KMS-11 (cell line): ENCODE measurements at regions not wholly inside any gene's neighbourhood (a gene's known extent, or its start where the extent isn't known, plus 50 kb on each side); places are given as distances from the start of the nearest gene placed in this dataset.

Experiments
- H2AFZ ChIP-seq: fragments of 200-600 bp; sonication (generic); 2 replicates; pipeline ENCODE4 v1.6.1; 2016; ENCODE audit warnings: antibody characterized with exemption, mixed run types, low read depth
- H3K27ac ChIP-seq: fragments of 200-600 bp; sonication (generic); 2 replicates; pipeline ENCODE4 v1.6.1; 2016; ENCODE audit warnings: mild to moderate bottlenecking, mixed run types
- H3K27me3 ChIP-seq: fragments of 200-600 bp; sonication (generic); 2 replicates; pipeline ENCODE4 v1.6.1; 2017; ENCODE audit warnings: mild to moderate bottlenecking, low read depth, mixed run types, moderate library complexity; ENCODE audit not compliant: insufficient read depth
- H3K36me3 ChIP-seq: fragments of 200-600 bp; sonication (generic); 2 replicates; pipeline ENCODE4 v1.6.1; 2017; ENCODE audit warnings: mild to moderate bottlenecking, mixed run types; ENCODE audit not compliant: insufficient read depth
- H3K4me1 ChIP-seq: fragments of 200-600 bp; sonication (generic); 2 replicates; pipeline ENCODE4 v1.6.1; 2016; ENCODE audit warnings: mild to moderate bottlenecking, low read depth, mixed run types; ENCODE audit not compliant: poor library complexity, severe bottlenecking
- H3K4me2 ChIP-seq: fragments of 200-600 bp; sonication (generic); 2 replicates; pipeline ENCODE4 v1.7.0; 2016; ENCODE audit warnings: mild to moderate bottlenecking, mixed run types
- H3K4me3 ChIP-seq: fragments of 200-600 bp; sonication (generic); IDR thresholded peaks from 2 replicates; pipeline ENCODE4 v1.6.1; 2017; ENCODE audit warnings: low read depth, low read length, mixed read lengths; ENCODE audit not compliant: insufficient read depth
- H3K79me2 ChIP-seq: fragments of 200-600 bp; sonication (generic); 2 replicates; pipeline ENCODE4 v1.6.1; 2016; ENCODE audit warnings: low read depth, mixed run types; ENCODE audit not compliant: insufficient read depth
- H3K9ac ChIP-seq: fragments of 200-600 bp; sonication (generic); 2 replicates; pipeline ENCODE4 v1.6.1; 2016; ENCODE audit warnings: mild to moderate bottlenecking, mixed run types
- H4K20me1 ChIP-seq: fragments of 200-600 bp; sonication (generic); 2 replicates; pipeline ENCODE4 v1.6.1; 2016; ENCODE audit warnings: mild to moderate bottlenecking, mixed run types; ENCODE audit not compliant: insufficient read depth
- CTCF ChIP-seq: fragments of 200-600 bp; sonication (generic); conservative IDR thresholded peaks from 2 replicates; pipeline ENCODE4 v1.6.1; 2017; ENCODE audit warnings: low read depth, mild to moderate bottlenecking, antibody characterized with exemption, low read length, moderate library complexity, mixed read lengths

- no peak for TF ChIP-seq CTCF
- Histone ChIP-seq H3K36me3 (no peaks in the 10 kb centered on the region), H4K20me1 (no peaks in the 10 kb centered on the region), H3K4me2 (no peak overlapping the region), H3K27ac (no peak overlapping the region), H3K27me3 (no peaks in the 10 kb centered on the region), H3K79me2 (no peaks in the 10 kb centered on the region), H3K9ac (no peak overlapping the region), H3K4me1 (no peaks in the 10 kb centered on the region), H2AFZ (no peak overlapping the region; the same call in 1 of the 2 replicates), H3K4me3 (no peak overlapping the region)
Measured at GRCh38 chr5:66322786-66323528, 178.9 kb downstream of the SREK1 start.

- H2AFZ ChIP-seq: no peak overlapping the region
- TF ChIP-seq CTCF: no peak
- H3K27me3 ChIP-seq: no peaks in the 10 kb centered on the region
- no peaks in the 10 kb centered on the region for H3K4me1 ChIP-seq
- no peaks in the 10 kb centered on the region for H3K36me3 ChIP-seq
- H3K27ac ChIP-seq: no peak overlapping the region
- no peak overlapping the region for H3K9ac ChIP-seq
- H3K4me2 ChIP-seq: no peak overlapping the region
- no peak overlapping the region for H3K4me3 ChIP-seq
- no peaks in the 10 kb centered on the region for H3K79me2 ChIP-seq
- no peaks in the 10 kb centered on the region for H4K20me1 ChIP-seq
Measured at GRCh38 chr5:66323529-66323895, 179.4 kb downstream of the SREK1 start.

- Histone ChIP-seq H3K79me2 (no peaks in the 10 kb centered on the region), H3K9ac (no peak overlapping the region)
- no peak for TF ChIP-seq CTCF
Measured at GRCh38 chr5:66324357-66324756, 180.3 kb downstream of the SREK1 start.

GRCh38 chr5:66326276-66326675 is 182.2 kb downstream of the SREK1 start:
- Histone ChIP-seq H3K79me2 (no peaks in the 10 kb centered on the region), H3K4me2 (no peak overlapping the region), H3K4me3 (no peak overlapping the region), H3K27ac (no peak overlapping the region), H3K27me3 (no peaks in the 10 kb centered on the region), H4K20me1 (no peaks in the 10 kb centered on the region), H2AFZ (no peak overlapping the region), H3K36me3 (no peaks in the 10 kb centered on the region), H3K4me1 (no peaks in the 10 kb centered on the region), H3K9ac (no peak overlapping the region)
- TF ChIP-seq CTCF: no peak

More at GRCh38 chr5:66324357-66324756, 180.3 kb downstream of the SREK1 start:
- no peaks in the 10 kb centered on the region for H3K27me3 ChIP-seq
- H3K36me3 ChIP-seq: no peaks in the 10 kb centered on the region
- no peaks in the 10 kb centered on the region for H4K20me1 ChIP-seq
- H3K4me2 ChIP-seq: no peak overlapping the region
- H3K27ac ChIP-seq: no peak overlapping the region
- no peaks in the 10 kb centered on the region for H3K4me1 ChIP-seq
- no peak overlapping the region for H2AFZ ChIP-seq
- H3K4me3 ChIP-seq: no peak overlapping the region
